Esophagus squamous epithelium (tissue), 4 donors: ENCODE measurements at regions not wholly inside any gene's neighbourhood (a gene's known extent, or its start where the extent isn't known, plus 50 kb on each side); places are given as distances from the start of the nearest gene placed in this dataset.

Experiments
- CTCF ChIP-seq, 6 experiments: fragments of 450-650 bp in 4 of 6; fragments of 200-600 bp in 2 of 6; sonication (generic) in 2 of 6; IDR thresholded peaks; one replicate each; pipeline ENCODE4 v1.5.1; 2016 to 2019; ENCODE audit warnings: antibody characterized with exemption in 6 of 6, mild to moderate bottlenecking in 4 of 6, moderate library complexity in 4 of 6
- POLR2A ChIP-seq, 4 donors: fragments of 450-650 bp; IDR thresholded peaks; one replicate each; pipeline ENCODE4 v1.6.1; 2017; ENCODE audit warnings: antibody characterized with exemption in 4 of 4, mild to moderate bottlenecking in 4 of 4, moderate library complexity in 3 of 4

GRCh38 chr11:110011595-110011994, 81.6 kb upstream of the ZC3H12C start:
- TF ChIP-seq CTCF (IDR thresholded peaks at IDR 0.05) (no peak), POLR2A (IDR thresholded peaks at IDR 0.05) (no peak)
